CD4-positive, alpha-beta T cell (primary cell): ENCODE measurements at regions not wholly inside any gene's neighbourhood (a gene's known extent, or its start where the extent isn't known, plus 50 kb on each side); places are given as distances from the start of the nearest gene placed in this dataset.

Source experiments
- ATAC-seq: fragments of 200-7000 bp; cut with Tn5 transposase; one replicate; pipeline ENCODE4 v1.10.0; 2022; ENCODE audit warnings: mild to moderate bottlenecking; ENCODE audit not compliant: poor library complexity
- CTCF ChIA-PET: fragments of 350-600 bp; sonication (Branson Sonifier 250); formaldehyde crosslinking; loops from one replicate; lab custom pipeline; 2021; ENCODE audit warnings: antibody characterized with exemption, inconsistent platforms; lab: Charles Lee
- POLR2A ChIA-PET: fragments of 350-600 bp; sonication (Branson Sonifier 250); formaldehyde crosslinking; loops from one replicate; lab custom pipeline; 2021; ENCODE audit warnings: antibody characterized with exemption, inconsistent platforms; lab: Charles Lee
- DNase-seq, 14 experiments: peaks; one replicate each; pipeline ENCODE4 v3.0.0-alpha.2; 2013 to 2020; ENCODE audit warnings: mixed read lengths in 2 of 14
- H3K27ac ChIP-seq, 2 donors: one replicate each; pipeline versions ENCODE4 v1.5.1 to v1.7.0; 2013; ENCODE audit warnings: low read length in 2 of 2, low read depth in 1 of 2, mild to moderate bottlenecking in 1 of 2
- H3K27me3 ChIP-seq, 2 experiments: 1 replicate in 1 of 2; 2 replicates in 1 of 2; pipeline versions ENCODE4 v1.6.1 to v1.7.0; 2013; ENCODE audit warnings: low read length in 2 of 2, control low read depth in 1 of 2, mild to moderate bottlenecking in 1 of 2, moderate library complexity in 1 of 2; ENCODE audit not compliant: insufficient read depth in 2 of 2, control insufficient read depth in 1 of 2
- H3K36me3 ChIP-seq: one replicate; pipeline ENCODE4 v1.6.1; 2013; ENCODE audit warnings: low read length, control low read depth; ENCODE audit not compliant: insufficient read depth
- H3K4me1 ChIP-seq: one replicate; pipeline ENCODE4 v1.6.1; 2013; ENCODE audit warnings: low read length, control low read depth; ENCODE audit not compliant: insufficient read depth
- H3K4me3 ChIP-seq: one replicate; pipeline ENCODE4 v1.5.1; 2013; ENCODE audit warnings: mild to moderate bottlenecking, low read length, moderate library complexity
- H3K9me3 ChIP-seq, 2 experiments: 1 replicate in 1 of 2; 2 replicates in 1 of 2; pipeline versions ENCODE4 v1.6.1 to v1.7.0; 2013; ENCODE audit warnings: low read length in 2 of 2, mild to moderate bottlenecking in 2 of 2, control low read depth in 1 of 2, moderate library complexity in 1 of 2; ENCODE audit not compliant: control insufficient read depth in 1 of 2, insufficient read depth in 1 of 2
- H3K27ac Mint-ChIP-seq: one replicate; pipeline ENCODE4 v1.8.0; 2020; ENCODE audit warnings: mixed read lengths
- H3K27me3 Mint-ChIP-seq: one replicate; pipeline ENCODE4 v1.8.0; 2021; ENCODE audit warnings: mixed read lengths
- H3K36me3 Mint-ChIP-seq: one replicate; pipeline ENCODE4 v1.8.0; 2021; ENCODE audit warnings: low read depth, mixed read lengths
- H3K4me1 Mint-ChIP-seq: one replicate; pipeline ENCODE4 v1.8.0; 2021; ENCODE audit warnings: low read depth, mixed read lengths
- H3K4me3 Mint-ChIP-seq: one replicate; pipeline ENCODE4 v1.8.0; 2020; ENCODE audit warnings: mild to moderate bottlenecking, mixed read lengths
- H3K9me3 Mint-ChIP-seq: one replicate; pipeline ENCODE4 v1.8.0; 2020; ENCODE audit warnings: mixed read lengths
- intact Hi-C, 2 experiments: fragments of 100-400 bp; cut with DNase I in 1 of 2; cut with micrococcal nuclease in 1 of 2; formaldehyde crosslinking; loops; one replicate each; pipeline versions ENCODE4 v1.15.1 to v1.9.0; 2023 to 2025; cut with DNase I, micrococcal nuclease
- TF ChIP-seq, protein P1 (sequence below): fragments of 200-600 bp; IDR thresholded peaks from one replicate; pipeline ENCODE4 v1.8.0; 2022; ENCODE audit warnings: antibody characterized with exemption, mild to moderate bottlenecking

DNA sequence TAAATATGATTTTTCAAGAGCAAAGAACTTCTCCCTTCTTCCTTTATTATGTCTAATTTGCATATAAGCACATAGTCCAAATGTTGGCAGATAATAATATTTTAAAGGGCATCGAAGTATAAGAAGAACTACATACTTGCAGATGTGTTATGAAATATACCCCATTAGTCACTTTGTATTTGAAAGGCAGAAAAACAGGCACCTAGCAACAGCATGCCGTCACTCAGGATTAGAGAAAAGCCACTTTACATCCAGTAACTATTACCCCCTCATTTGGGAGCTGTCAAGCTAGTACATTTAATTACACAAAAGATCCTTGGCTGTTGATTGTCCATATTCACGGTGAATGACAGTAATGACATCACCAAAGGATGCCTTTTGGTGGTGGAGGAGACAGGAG is 99.3 kb upstream of the ARMC2 start:
- Histone ChIP-seq H3K9me3 (no peaks in the 10 kb centered on the region), H3K27ac (no peak overlapping the region), H3K36me3 (no peaks in the 10 kb centered on the region), H3K27me3 (no peaks in the 10 kb centered on the region), H3K4me3 (no peak overlapping the region), H3K4me1 (no peaks in the 10 kb centered on the region)
- ChIA-PET CTCF (no interaction called here), POLR2A (no interaction called here)
- no peak overlapping the region for H3K4me3 Mint-ChIP-seq
- peaks cover 12% of the 10 kb centered on the region for H3K27me3 Mint-ChIP-seq
- ATAC-seq = no peak
- TF ChIP-seq, protein P1, sequence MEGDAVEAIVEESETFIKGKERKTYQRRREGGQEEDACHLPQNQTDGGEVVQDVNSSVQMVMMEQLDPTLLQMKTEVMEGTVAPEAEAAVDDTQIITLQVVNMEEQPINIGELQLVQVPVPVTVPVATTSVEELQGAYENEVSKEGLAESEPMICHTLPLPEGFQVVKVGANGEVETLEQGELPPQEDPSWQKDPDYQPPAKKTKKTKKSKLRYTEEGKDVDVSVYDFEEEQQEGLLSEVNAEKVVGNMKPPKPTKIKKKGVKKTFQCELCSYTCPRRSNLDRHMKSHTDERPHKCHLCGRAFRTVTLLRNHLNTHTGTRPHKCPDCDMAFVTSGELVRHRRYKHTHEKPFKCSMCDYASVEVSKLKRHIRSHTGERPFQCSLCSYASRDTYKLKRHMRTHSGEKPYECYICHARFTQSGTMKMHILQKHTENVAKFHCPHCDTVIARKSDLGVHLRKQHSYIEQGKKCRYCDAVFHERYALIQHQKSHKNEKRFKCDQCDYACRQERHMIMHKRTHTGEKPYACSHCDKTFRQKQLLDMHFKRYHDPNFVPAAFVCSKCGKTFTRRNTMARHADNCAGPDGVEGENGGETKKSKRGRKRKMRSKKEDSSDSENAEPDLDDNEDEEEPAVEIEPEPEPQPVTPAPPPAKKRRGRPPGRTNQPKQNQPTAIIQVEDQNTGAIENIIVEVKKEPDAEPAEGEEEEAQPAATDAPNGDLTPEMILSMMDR = no peak
- H3K9me3 Mint-ChIP-seq = no peaks in the 10 kb centered on the region
- H3K27ac Mint-ChIP-seq = no peak overlapping the region
- intact Hi-C loops = no loop called here
- no peak for DNase-seq
- no peaks in the 10 kb centered on the region for H3K36me3 Mint-ChIP-seq
- no peaks in the 10 kb centered on the region for H3K4me1 Mint-ChIP-seq

DNA sequence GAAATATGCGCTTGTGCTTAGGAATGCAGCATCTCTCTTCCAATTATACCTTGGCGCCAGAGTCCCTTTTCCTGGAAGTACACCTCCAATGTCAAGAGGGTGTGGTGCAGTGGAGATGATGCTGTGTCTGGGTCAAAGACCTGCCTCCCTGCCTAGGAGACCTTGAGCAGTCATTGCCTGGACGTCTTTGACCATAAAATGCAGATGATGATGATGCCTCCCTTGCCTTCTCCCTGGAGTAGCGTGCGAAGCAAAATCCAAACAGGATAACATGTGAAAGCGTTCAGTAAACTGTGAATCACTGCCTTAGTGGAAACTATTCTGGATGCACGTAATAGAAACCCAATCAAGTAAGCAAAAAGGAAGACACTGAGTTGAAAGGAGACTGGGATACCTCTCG is 97.4 kb upstream of the ARMC2 start:
- no peaks in the 10 kb centered on the region for H3K4me1 ChIP-seq
- intact Hi-C loops = no loop called here
- CTCF ChIA-PET = no interaction called here
- no peaks in the 10 kb centered on the region for H3K9me3 Mint-ChIP-seq
- ATAC-seq = no peak
- no peaks in the 10 kb centered on the region for H3K9me3 ChIP-seq
- H3K4me1 Mint-ChIP-seq = no peaks in the 10 kb centered on the region
- H3K27me3 Mint-ChIP-seq = peaks cover 7% of the 10 kb centered on the region
- H3K27ac Mint-ChIP-seq = no peak overlapping the region
- TF ChIP-seq, protein P1 = no peak
- no peaks in the 10 kb centered on the region for H3K36me3 Mint-ChIP-seq
- H3K36me3 ChIP-seq = no peaks in the 10 kb centered on the region
- H3K4me3 ChIP-seq = no peak overlapping the region
- no peak overlapping the region for H3K4me3 Mint-ChIP-seq
- DNase-seq = no peak
- POLR2A ChIA-PET = no interaction called here
- no peak overlapping the region for H3K27ac ChIP-seq
- H3K27me3 ChIP-seq = no peaks in the 10 kb centered on the region

DNA sequence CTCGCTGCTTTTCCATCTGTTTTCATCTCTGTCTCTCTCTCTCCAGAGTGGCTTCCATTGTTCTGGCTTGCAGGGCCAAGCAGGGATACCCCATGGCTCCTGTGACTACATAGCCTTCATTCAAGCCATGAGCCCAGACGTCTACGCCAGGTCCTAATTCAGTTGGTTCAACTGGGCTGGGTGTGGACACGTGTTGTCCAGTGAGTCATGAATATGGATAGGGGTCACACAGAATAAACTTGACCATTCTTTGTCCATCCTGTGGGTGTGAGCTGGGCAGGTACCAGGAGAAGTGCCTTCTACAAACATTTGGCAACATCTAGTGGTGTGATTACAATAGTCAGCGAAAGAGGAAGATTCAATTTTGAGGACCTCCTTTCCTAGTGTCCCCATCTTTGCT is 96.9 kb upstream of the ARMC2 start:
- Mint-ChIP-seq H3K27me3 (peaks cover 7% of the 10 kb centered on the region), H3K36me3 (no peaks in the 10 kb centered on the region), H3K4me3 (no peak overlapping the region), H3K27ac (no peak overlapping the region), H3K4me1 (no peaks in the 10 kb centered on the region), H3K9me3 (no peaks in the 10 kb centered on the region)
- TF ChIP-seq, protein P1 = no peak
- Histone ChIP-seq H3K27ac (no peak overlapping the region), H3K4me1 (no peaks in the 10 kb centered on the region), H3K4me3 (no peak overlapping the region), H3K27me3 (no peaks in the 10 kb centered on the region), H3K36me3 (no peaks in the 10 kb centered on the region), H3K9me3 (no peaks in the 10 kb centered on the region)
- CTCF ChIA-PET = no interaction called here
- intact Hi-C loops = no loop called here
- ATAC-seq (no peak), DNase-seq (no peak)
- POLR2A ChIA-PET = no interaction called here
